NOMO-1 treated with DMSO at 0.1 percent for 48 hours (cell line): ENCODE measurements at regions not wholly inside any gene's neighbourhood (a gene's known extent, or its start where the extent isn't known, plus 50 kb on each side); places are given as distances from the start of the nearest gene placed in this dataset.
"Not testable (repeated sequence)": the region's sequence is repeated elsewhere in the genome, so short reads cannot be mapped to it uniquely, and the experiment has no call there.

Experiments
- DNase-seq: peaks from one replicate; lab custom pipeline; 2025; ENCODE audit not compliant: unreplicated experiment; lab: John Stamatoyannopoulos, UW

DNA sequence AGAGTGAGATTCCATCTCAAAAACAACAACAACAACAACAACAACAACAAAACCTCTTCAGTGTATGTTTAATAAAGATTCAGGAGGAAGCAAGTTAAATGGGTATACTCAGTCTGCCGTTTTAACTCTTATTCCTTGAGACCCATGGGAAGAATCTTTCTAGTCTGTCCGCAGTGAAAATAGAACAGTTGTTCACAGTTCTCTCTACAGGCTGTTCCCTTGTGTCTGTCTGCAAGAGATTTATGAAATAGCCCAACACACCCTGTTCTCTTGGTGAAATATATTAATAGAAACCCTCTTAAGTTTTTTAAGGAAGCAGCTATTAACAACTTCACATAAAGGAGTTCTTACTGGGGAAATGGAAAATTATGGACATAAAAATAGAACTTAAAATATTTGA lies 682.2 kb upstream of the RAG2 start:
- DNase-seq, result no peak

DNA sequence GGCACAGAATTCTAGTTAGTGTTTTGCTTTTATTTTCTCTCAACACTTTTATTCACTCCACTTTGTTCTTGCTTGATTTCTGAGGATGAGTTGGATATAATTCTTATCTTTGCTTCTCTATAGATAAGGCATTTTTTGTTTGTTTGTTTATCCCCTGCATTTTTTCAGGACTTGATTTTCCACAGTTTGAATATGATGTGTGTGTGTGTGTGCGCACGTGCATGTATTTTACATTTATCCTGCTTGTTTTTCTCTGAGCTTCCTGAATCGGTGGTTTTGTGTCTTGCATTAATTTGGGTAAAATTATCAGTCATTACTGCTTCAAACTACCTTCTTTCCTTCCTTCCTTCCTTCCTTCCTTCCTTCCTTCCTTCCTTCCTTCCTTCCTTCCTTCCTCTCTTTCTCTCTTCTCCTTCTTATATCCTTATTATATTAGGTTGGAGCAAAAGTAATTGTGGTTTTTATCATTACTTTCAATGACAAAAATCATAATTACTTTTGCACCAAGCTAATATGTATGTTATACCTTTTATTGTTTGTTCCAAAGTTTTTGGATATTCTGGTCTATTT lies 679.9 kb upstream of the RAG2 start:
- no peak for DNase-seq

DNA sequence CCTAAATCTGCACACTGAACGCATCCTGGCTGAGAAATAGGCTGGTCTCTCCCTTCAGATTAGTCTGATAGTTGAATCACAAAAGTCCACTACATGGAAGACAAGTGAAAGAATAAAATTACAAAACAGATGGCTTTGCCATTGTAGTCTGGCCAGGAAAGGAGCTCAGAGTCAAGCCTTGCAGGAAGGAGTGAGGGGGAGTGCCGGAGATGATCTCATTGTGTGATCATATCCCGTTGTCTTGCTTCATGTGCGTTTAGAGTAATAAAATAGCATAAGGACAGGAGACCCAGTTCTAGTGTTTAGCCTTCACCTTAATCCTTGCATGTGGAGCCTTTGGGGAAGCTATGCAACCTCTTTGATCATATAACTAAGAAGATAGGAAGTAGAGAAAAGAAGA lies 666.7 kb upstream of the RAG2 start:
- no peak for DNase-seq

DNA sequence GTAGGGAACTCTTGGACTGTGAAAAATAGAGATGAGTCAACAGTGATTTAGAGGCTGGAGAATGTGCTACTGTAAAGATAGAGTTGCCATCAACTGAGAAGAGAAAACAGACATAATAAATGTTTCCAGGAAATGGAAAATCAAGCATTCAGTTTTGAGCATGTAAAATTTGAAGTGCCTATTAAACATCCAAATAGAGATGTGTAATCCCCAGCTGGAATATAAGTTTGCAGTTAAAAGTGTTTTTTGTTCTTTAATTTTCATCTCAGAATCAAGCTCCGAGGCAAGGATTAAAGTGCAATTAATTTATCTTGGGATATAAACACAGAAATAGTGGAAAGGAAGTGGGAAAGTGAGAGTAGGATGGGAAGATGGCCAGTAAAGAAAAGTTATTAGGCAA lies 666.0 kb upstream of the RAG2 start:
- no peak for DNase-seq

DNA sequence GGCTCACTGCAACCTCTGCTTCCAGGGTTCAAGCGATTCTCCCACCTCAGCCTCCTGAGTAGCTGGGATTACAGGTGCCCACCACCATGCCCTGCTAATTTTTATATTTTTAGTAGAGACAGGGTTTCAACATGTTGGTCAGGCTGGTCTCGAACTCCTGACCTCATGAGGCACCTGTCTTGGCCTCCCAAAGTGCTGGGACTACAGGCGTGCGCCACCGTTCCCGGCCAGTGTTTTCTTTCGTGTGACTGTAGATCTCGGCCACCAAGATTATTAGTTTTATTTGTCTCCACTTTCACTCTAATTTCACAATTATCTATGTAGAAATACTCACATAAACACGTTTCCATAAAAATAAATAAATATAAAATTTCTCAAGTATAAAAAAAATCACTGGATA lies 665.4 kb upstream of the RAG2 start:
- DNase-seq, result not testable (repeated sequence)

DNA sequence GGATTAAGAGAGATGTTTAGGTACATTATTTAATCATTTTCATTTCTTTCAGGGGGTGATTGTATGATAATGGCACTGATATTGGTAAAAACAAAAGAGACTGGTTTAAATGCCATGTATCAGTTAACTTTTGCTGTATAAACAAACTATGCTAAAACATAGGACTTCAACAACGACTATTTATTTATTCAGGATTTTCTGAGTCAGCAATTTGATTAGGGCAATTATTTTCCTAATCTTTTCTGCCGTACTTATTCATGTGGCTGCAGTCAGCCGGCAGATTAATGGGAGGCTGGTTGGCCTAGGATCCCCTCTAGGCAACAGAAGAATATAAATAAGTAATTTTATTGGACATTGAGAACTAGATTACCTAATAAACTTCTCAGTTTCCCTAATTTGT lies 661.7 kb upstream of the RAG2 start:
- DNase-seq, result no peak

DNA sequence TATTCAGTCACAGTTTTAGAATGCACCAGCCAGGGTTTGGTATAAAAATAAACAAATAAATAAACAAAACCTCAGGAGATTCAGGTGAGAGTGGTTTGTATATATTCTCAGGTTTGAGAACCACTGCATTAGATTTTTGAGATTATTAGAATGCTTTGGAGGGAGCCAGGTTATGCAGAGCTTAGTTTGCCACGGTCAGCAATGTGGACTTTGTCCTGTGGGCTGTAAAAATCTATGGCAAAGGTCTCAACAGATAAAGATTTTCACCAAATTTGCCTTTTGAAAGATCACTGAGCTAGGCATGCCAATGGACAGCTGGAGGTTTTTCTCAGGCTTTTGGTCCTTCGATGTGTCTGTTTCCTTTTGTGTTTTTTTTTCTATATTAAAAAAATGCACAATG lies 650.1 kb upstream of the RAG2 start:
- no peak for DNase-seq

DNA sequence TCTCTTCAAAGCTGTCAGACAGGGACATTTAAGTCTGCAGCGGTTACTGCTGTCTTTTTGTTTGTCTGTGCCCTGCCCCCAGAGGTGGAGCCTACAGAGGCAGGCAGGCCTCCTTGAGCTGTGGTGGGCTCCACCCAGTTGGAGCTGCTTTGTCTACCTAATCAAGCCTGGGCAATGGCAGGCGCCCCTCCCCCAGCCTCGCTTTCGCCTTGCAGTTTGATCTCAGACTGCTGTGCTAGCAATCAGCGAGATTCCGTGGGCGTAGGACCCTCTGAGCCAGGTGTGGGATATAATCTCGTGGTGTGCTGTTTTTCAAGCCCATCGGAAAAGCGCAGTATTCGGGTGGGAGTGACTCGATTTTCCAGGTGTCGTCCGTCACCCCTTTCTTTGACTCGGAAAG lies 648.1 kb upstream of the RAG2 start:
- not testable (repeated sequence) for DNase-seq

DNA sequence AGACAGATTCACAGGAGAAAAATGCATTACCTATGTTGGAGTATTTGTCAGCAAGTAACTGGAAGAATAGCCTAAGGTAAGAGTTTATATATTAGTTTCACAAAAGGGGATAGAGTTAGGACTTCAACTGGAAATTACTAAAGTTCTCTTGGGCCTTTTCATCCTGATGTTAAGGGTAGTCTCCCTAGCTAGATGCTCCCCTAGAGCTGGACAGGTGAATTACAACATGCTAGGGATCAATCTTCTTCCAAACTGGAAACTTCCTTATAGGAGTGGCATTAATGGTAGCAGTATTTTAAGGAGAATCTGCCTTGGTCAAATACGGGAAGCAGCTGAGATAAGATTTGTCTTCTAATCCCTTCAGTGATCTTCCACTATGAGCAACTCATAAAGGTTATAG lies 632.8 kb upstream of the RAG2 start:
- no peak for DNase-seq

DNA sequence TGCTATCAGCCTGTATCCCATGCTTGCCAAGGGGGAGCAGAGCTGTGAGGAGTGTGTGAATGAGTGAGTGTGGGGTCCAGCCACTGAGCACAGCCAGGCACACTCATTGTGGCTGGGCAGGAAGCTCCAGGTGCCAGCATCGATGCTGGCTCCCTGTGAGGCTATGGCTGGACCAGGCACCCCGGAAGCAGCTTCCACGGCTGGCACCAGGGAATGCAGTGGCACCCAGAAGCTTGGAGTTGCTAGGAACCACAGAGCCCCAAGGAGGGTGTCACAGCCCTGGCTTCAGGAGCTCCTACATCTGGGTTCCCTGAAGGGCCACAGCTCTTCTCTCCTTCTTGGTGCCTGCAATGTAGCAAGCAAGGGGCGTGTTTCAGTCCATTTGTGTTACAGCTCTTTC lies 625.9 kb upstream of the RAG2 start:
- DNase-seq, result no peak

DNA sequence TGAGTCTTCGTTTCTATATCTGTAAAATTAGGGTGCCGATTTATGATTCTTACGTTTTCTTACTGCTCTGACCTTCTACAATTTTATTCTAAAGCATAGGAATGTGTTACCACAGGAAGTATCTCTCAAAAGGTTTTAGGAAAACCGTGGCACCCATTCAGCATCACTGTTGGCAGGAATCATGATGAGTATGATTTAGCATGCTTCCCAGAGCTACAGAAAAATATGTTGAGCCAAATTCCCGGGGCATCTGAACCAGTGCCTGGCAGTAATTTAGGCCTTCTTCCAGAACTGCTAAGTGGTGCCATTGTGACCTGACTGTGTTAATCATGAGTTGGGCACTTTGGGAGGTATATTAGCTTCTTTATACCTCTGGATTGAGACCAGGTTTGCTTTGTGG lies 605.0 kb upstream of the RAG2 start:
- no peak for DNase-seq

DNA sequence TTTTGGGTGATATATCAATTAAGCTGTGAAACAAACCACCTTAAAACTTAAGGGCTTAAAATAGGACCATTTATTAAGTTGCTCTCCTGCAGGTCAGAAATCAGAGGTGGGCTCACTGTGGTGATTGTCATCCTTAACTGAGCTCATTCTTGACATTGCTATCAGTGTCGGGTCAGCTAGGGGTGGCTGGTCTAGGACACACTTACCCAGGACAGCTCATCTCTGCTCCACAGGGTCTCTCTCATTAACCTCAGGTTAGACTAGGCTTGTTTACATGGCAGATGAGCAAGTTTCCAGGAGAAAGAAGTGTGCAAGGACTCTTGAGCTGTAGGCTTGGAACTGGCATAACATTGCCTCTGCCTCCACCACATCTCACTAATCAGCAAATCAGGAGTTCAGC lies 601.0 kb upstream of the RAG2 start:
- no peak for DNase-seq

DNA sequence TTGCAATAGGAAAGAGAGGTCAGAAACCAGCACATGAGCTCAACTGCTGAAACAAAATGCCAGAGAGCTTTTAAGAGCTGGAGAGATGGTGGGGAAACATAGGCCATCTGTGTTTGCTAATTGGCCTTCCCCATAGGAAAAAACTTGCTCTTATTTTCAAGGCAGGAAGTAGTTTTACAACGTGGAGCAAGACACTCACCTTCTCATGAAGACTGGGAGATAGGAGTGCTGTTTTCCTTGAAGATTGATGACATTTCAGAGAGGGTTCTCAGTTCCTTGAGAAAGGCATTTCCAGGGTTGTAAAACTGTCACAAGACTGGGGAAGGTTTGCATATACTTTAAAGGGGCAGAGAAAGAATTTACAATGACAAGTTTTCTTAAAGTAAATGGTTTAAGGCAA lies 586.3 kb upstream of the RAG2 start:
- DNase-seq, result no peak

DNA sequence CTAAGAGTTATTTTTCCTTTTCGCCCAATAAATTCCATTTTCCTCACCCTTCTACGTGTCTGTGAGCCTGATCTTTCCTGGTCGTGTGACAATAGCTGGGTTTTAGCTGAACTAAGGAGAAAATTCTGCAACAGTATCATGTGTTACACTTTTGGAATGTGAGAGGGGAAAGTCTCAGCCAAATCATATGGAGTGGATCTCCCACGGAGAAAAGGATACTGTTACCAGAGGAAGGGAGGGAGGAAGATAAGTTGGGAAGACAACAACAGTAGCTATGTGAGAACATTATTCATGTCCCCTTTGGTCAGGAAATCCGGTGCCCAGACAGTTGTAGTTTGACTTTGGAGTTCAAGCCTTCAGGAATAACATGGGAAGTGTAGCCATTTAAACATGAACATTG lies 584.0 kb upstream of the RAG2 start:
- no peak for DNase-seq

DNA sequence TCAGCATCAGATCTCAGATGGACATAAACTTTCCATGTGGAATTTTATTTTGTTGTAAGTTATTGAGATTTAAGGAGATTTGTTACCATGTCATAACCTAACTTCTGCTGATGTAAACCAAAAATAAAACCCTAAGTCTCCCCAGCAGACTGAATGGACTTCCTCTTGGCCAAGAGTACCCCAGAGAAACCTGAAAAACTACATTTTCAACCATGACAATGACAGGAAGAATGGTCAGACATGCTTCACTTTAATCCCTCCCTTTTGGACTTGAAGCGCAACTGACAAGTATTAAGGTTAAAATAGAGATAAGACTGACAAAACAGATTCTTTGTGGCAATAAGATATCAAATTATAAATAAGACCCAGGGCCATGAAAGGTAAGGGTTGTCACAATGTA lies 579.7 kb upstream of the RAG2 start:
- no peak for DNase-seq

DNA sequence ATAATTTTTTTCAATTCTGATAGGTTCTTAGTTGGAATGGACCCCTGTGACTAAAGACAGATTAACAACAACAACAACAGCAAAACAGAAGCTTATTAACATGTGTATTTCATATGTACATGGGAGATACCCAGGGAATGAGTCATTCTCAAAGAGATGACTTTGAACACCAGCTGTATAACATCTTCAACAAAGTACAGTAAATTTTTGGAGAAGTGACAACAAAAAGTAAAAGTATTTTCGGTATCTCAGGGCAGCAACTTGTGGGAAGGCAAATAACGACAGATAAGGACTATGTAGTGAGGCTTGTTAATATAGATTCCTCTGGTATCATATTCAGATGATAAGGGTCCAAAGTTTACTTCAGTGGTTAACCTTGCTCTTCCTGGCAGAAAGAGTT lies 573.4 kb upstream of the RAG2 start:
- no peak for DNase-seq

DNA sequence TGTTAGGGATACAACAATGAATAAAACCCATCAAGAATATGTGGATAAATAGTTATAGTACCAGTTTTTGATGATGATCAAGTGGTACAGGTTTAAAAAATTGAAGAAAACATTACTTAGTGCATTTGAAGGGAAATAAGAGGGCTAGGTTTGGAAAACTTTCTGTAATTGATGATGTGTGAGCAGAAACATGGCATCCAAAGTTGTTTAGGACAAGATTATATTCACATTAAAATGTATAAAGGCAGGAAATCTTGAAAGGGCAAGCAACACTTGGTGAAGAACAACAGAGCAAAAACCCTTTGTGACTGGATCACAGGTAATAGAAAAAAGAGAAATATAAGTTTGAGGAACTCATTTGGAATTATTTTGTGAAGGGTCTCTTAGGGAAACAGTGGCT lies 572.3 kb upstream of the RAG2 start:
- no peak for DNase-seq

DNA sequence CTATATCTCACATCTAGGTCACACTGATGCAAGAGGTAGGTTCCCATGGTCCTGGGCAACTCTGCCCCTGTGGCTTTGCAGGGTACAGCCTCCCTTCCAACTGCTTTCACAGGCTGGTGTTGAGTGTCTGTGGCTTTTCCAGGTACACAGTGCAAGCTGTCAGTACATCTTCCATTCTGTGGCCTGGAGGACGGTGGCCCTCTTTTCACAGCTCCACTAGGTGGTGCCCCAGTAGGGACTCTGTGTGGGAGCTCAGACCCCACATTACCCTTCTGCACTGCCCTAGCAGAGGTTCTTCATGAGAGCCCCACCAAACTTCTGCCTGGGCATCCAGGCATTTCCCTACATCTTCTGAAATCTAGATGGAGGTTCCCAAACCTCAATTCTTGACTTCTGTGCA lies 547.4 kb upstream of the RAG2 start:
- DNase-seq, result not testable (repeated sequence)

DNA sequence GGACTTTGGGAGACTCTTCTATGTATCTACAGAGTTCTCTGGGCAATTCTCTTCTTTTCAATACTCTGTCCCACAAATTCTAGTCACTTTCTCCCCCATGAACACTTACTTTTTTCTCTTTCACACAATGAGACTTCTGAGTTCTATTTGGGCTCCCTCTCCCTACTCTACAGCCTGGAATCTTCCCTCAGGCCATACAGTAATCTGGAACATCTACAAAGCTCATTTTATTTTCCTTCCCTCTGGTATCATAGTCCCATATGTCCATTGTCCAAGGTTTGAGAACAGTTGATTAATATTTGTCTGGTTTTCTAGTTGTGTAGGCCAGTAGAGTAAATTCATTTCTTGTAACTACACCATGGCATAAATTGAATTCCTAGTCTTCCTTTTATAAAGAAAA lies 544.6 kb upstream of the RAG2 start:
- no peak for DNase-seq

DNA sequence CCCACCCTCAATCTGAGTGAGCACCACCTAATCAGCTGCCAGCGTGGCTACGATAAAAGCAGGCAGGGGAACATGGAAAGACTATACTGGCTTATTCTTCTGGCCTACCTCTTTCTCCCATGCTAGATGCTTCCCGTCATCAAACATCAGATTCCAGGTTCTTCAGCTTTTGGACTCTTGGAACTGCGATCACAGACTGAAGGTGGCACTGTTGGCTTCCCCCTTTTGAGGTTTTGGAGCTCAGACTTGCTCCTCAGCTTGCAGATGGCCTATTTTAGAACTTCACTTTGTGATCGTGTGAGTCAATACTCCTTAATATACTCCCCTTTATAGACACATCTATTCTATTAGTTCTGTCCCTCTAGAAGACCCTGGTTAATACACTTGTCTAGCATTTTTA lies 543.7 kb upstream of the RAG2 start:
- DNase-seq, result no peak

DNA sequence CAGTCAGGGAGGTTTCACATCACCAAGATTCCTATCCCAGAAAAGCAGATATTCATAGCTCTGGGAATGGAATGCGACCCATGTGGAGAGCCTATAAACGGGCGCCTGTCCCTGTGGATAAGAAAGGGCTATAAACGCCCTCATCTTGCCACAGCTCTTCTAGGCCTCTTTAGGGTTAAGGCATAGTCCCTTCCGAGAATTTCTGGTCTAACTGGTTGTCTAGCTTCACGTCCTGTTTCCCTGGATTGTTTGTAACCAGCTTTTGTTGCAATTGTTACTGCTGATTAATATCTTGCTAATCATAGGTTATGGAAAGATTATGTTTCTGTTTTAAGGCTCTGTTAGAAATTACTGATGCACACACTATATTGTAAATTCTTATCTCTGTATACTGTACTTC lies 537.6 kb upstream of the RAG2 start:
- not testable (repeated sequence) for DNase-seq

DNA sequence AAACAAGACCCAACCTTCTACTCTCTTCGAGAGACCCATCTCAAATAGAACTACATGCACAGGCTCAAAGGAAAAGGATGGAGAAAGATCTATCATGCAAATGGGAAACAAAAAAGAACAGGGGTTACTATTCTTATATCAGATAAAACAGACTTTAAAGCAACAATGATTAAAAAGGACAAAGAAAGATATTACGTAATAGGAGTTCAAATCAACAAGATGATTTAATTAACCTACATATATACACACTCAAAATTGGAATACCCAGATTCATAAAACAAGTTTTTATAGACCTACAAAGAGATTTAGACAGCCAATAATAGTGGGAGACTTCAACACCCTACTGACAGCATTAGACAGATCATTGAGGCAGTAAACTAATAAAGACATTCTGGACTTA lies 536.6 kb upstream of the RAG2 start:
- DNase-seq, result no peak

DNA sequence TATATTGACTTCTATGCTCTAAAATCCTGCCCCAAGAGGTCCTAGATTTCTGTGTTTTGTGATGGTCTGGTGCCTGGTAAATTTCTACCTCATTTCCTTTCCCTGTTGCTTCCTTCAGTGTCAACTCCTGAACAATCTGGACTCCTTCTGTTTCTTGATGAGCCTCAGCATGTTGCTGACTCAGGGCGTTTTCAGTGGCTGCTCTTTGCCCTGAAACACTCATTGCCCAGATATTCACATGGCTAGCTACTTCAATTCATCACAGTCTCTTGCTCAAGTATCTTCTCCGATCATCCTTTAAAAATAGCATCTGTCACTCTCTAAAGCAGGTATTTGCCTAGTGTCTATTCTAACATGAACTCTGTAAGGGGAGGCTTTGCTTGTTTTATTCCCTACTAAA lies 526.3 kb upstream of the RAG2 start:
- DNase-seq, result no peak

DNA sequence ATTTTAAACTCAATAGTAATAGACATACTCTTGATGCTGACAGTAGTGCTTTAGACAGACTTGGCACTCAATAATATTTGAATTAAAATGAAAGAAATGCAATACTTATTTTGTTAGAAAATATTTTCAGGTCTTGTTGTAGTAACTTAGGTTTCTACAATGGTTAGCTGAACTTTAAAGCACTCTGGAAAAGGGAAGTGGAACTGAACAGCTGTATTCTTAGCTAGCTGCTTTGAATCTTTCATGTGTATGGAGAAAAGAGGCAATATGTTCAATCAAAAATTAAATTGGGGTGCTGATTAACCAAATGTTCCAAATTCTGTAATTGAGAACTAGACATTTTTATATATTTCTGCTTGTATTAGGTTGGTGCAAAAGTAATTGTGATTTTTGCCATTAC lies 517.9 kb upstream of the RAG2 start:
- DNase-seq, result peak; percentile 1
